T-cell (primary cell): ENCODE measurements at regions not wholly inside any gene's neighbourhood (a gene's known extent, or its start where the extent isn't known, plus 50 kb on each side); places are given as distances from the start of the nearest gene placed in this dataset.
A peak's percentile ranks its signal among the peaks of the same experiment; 100 is the strongest.

Experiments
- ATAC-seq, 4 experiments: fragments of 200-7000 bp in 3 of 4; fragments of 150-1000 bp in 1 of 4; cut with Tn5 transposase; replicated peaks in 1 of 4; 1 replicate in 3 of 4; 2 replicates in 1 of 4; pipeline ENCODE4 v1.10.0; 2021; ENCODE audit warnings: moderate library complexity in 3 of 4, mild to moderate bottlenecking in 2 of 4, moderate number of reproducible peaks in 1 of 4
- CTCF ChIA-PET, 2 donors: fragments of 300-600 bp; sonication (Branson Sonifier 250); formaldehyde crosslinking; loops; one replicate each; lab custom pipeline; 2022; ENCODE audit warnings: antibody characterized with exemption in 2 of 2; lab: Charles Lee
- POLR2A ChIA-PET, 2 donors: fragments of 300-600 bp; sonication (Branson Sonifier 250); formaldehyde crosslinking; loops; one replicate each; lab custom pipeline; 2022; ENCODE audit warnings: antibody characterized with exemption in 2 of 2; lab: Charles Lee
- DNase-seq, 35 experiments: peaks; one replicate each; pipeline versions ENCODE4 v3.0.0 to v3.0.0-alpha.2; 2013 to 2023
- H3K27ac ChIP-seq: one replicate; pipeline ENCODE4 v1.5.1; 2013; ENCODE audit warnings: low read length
- H3K27me3 ChIP-seq, 2 experiments: replicated peaks in 1 of 2; 1 replicate in 1 of 2; 2 replicates in 1 of 2; pipeline versions ENCODE4 v1.6.1 to v1.7.0; 2013; ENCODE audit warnings: low read length in 1 of 2, mixed read lengths in 1 of 2; ENCODE audit not compliant: control insufficient read depth in 2 of 2, insufficient read depth in 2 of 2; ENCODE audit errors: extremely low read depth in 1 of 2
- H3K36me3 ChIP-seq, 2 donors: 1 replicate in 1 of 2; 2 replicates in 1 of 2; pipeline versions ENCODE4 v1.6.1 to v1.7.0; 2013; ENCODE audit warnings: low read length in 1 of 2; ENCODE audit not compliant: control insufficient read depth in 2 of 2, insufficient read depth in 1 of 2; ENCODE audit errors: extremely low read depth in 1 of 2
- H3K4me1 ChIP-seq, 2 experiments: 1 replicate in 1 of 2; 2 replicates in 1 of 2; pipeline versions ENCODE4 v1.6.1 to v1.7.0; 2013; ENCODE audit warnings: low read length in 2 of 2, mixed read lengths in 1 of 2; ENCODE audit not compliant: insufficient read depth in 2 of 2, control insufficient read depth in 1 of 2; ENCODE audit errors: extremely low read depth in 1 of 2
- H3K4me3 ChIP-seq, 2 donors: 1 replicate in 1 of 2; 2 replicates in 1 of 2; pipeline versions ENCODE4 v1.5.1 to v1.7.0; 2013; ENCODE audit warnings: mild to moderate bottlenecking in 2 of 2, low read length in 1 of 2, moderate library complexity in 1 of 2; ENCODE audit not compliant: control insufficient read depth in 1 of 2; ENCODE audit errors: extremely low read depth in 1 of 2
- H3K9me3 ChIP-seq: 2 replicates; pipeline ENCODE4 v1.7.0; 2013
- H3K27ac Mint-ChIP-seq, 2 donors: one replicate each; pipeline ENCODE4 v1.8.0; 2020 to 2021; ENCODE audit warnings: mild to moderate bottlenecking in 2 of 2, mixed read lengths in 2 of 2
- H3K27me3 Mint-ChIP-seq, 2 donors: one replicate each; pipeline ENCODE4 v1.8.0; 2021 to 2022; ENCODE audit warnings: mixed read lengths in 2 of 2
- H3K36me3 Mint-ChIP-seq: one replicate; pipeline ENCODE4 v1.8.0; 2021; ENCODE audit warnings: mixed read lengths
- H3K4me1 Mint-ChIP-seq, 3 donors: one replicate each; pipeline ENCODE4 v1.8.0; 2020 to 2022; ENCODE audit warnings: mixed read lengths in 3 of 3, mild to moderate bottlenecking in 1 of 3
- H3K4me3 Mint-ChIP-seq, 3 donors: one replicate each; pipeline ENCODE4 v1.8.0; 2020 to 2022; ENCODE audit warnings: mild to moderate bottlenecking in 3 of 3, mixed read lengths in 3 of 3, moderate library complexity in 3 of 3
- H3K9me3 Mint-ChIP-seq, 3 donors: one replicate each; pipeline ENCODE4 v1.8.0; 2020 to 2022; ENCODE audit warnings: mixed read lengths in 3 of 3
- WGBS: methylation state at CpG from one replicate; pipeline ENCODE4 v1.1.5; 2013; ENCODE audit warnings: missing lambda C conversion rate; ENCODE audit not compliant: insufficient coverage; 5-methylcytosine and 5-hydroxymethylcytosine counted together

DNA sequence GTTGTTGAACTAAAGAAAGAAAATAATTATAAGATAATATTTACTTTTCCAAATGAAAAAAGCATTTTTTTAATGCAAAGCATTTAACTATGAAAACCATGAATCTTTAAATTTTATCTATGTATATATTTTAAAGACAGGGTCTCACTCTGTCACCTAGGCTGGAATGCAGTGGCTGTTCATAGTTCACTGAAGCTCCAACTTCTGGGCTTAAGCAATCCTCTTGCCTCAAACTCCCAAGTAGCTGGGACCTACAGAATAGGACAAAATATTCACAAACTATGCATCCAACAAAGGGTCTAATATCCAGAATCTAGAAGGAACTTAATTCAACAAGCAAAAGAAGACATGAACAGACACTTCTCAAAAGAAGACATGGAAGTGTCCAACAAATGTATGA, 55.9 kb upstream of the ALB start:
- H3K4me3 ChIP-seq, result no peak overlapping the region
- Mint-ChIP-seq H3K4me3 (no peak overlapping the region), H3K9me3 (no peaks in the 10 kb centered on the region), H3K27me3 (peaks cover 6 to 8% of the 10 kb centered on the region in 2 donors), H3K27ac (no peak overlapping the region), H3K4me1 (no peaks in the 10 kb centered on the region), H3K36me3 (no peaks in the 10 kb centered on the region)
- DNase-seq, result no peak
- no peaks in the 10 kb centered on the region for H3K27me3 ChIP-seq
- POLR2A ChIA-PET, result no interaction called here
- no peaks in the 10 kb centered on the region for H3K4me1 ChIP-seq
- ATAC-seq, result no peak
- no peaks in the 10 kb centered on the region for H3K36me3 ChIP-seq
- H3K9me3 ChIP-seq, result no peaks in the 10 kb centered on the region
- CTCF ChIA-PET, result no interaction called here
- no peak overlapping the region for H3K27ac ChIP-seq

DNA sequence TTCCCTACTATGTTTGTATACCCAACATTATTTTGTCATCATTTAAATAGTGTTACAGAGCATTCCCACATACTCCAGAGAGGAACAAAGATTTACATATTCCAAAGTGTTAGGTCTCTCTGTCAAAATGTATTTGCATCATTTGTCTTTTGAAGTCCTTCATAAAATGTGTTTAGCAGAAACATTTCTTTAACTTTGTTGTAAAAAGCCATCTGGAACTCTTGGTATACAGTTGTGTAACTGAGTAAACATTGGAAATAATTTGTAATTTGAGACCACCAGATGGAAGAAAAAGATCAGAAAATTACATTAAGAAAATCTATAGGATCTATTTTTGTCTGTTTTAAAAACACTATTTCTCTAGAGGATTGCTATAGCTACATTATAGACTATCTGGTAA, 56.6 kb upstream of the ALB start:
- no peaks in the 10 kb centered on the region for H3K9me3 Mint-ChIP-seq
- peaks cover 6% of the 10 kb centered on the region in 2 donors for H3K27me3 Mint-ChIP-seq
- Histone ChIP-seq H3K4me1 (no peaks in the 10 kb centered on the region), H3K27ac (no peak overlapping the region), H3K9me3 (no peaks in the 10 kb centered on the region), H3K27me3 (no peaks in the 10 kb centered on the region), H3K4me3 (no peak overlapping the region), H3K36me3 (no peaks in the 10 kb centered on the region)
- DNase-seq, result no peak
- POLR2A ChIA-PET, result no interaction called here
- no peaks in the 10 kb centered on the region for H3K36me3 Mint-ChIP-seq
- no peaks in the 10 kb centered on the region for H3K4me1 Mint-ChIP-seq
- CTCF ChIA-PET, result no interaction called here
- no peak overlapping the region for H3K4me3 Mint-ChIP-seq
- no peak for ATAC-seq
- H3K27ac Mint-ChIP-seq, result no peak overlapping the region

DNA sequence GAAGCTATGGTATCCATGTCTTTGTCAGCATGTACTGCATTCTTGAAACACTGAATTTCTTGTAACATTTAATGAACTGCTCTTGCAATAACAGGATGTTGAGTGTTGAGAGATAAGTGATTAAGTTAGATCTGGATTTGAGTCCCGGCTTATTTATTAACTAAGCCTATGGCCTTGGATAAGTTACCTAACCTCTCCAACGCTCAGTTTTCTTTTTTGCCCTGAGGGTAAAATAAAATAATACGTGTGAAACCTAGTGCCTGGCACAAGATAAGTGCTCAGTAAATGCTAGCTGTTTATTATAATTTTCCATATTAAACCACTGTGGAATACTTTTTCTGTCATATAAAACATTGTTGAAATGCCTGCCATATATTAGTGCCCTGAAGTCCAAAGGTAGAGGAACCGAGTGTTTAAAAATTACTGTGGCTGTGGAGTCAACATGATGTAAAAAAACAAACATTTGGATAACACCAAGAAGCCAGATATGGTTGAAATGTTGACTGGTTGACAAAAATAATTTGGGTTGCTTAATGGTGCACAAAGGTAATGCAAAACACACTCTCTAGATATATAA, 58.6 kb upstream of the ALB start:
- Mint-ChIP-seq H3K36me3 (no peaks in the 10 kb centered on the region), H3K27me3 (peaks cover 6 to 8% of the 10 kb centered on the region in 2 donors), H3K4me3 (no peak overlapping the region), H3K4me1 (no peaks in the 10 kb centered on the region), H3K9me3 (no peaks in the 10 kb centered on the region), H3K27ac (no peak overlapping the region)
- ATAC-seq, result no peak
- H3K9me3 ChIP-seq, result no peaks in the 10 kb centered on the region
- DNase-seq, result no peak
- no peaks in the 10 kb centered on the region for H3K4me1 ChIP-seq
- H3K36me3 ChIP-seq, result no peaks in the 10 kb centered on the region
- 80% methylated on average over 1 of the region's 4 CpGs for WGBS
- no peak overlapping the region for H3K27ac ChIP-seq
- no peaks in the 10 kb centered on the region for H3K27me3 ChIP-seq
- H3K4me3 ChIP-seq, result no peak overlapping the region
- ChIA-PET POLR2A (no interaction called here), CTCF (no interaction called here)

GRCh38 chr4:73344106-73344505, 60.0 kb upstream of the ALB start:
- ChIA-PET POLR2A (no interaction called here), CTCF (no interaction called here)
- Mint-ChIP-seq H3K9me3 (no peaks in the 10 kb centered on the region), H3K4me1 (no peaks in the 10 kb centered on the region), H3K27me3 (peaks cover 8 to 12% of the 10 kb centered on the region in 2 donors), H3K27ac (no peak overlapping the region), H3K4me3 (no peak overlapping the region), H3K36me3 (no peaks in the 10 kb centered on the region)
- H3K4me1 ChIP-seq, result no peaks in the 10 kb centered on the region
- no peak overlapping the region for H3K27ac ChIP-seq
- H3K36me3 ChIP-seq, result no peaks in the 10 kb centered on the region
- DNase-seq (no peak), ATAC-seq (no peak)
- H3K4me3 ChIP-seq, result no peak overlapping the region
- H3K9me3 ChIP-seq, result no peaks in the 10 kb centered on the region
- no peaks in the 10 kb centered on the region for H3K27me3 ChIP-seq
- WGBS, result no CpG with 5 or more reads among the region's 1 CpG

DNA sequence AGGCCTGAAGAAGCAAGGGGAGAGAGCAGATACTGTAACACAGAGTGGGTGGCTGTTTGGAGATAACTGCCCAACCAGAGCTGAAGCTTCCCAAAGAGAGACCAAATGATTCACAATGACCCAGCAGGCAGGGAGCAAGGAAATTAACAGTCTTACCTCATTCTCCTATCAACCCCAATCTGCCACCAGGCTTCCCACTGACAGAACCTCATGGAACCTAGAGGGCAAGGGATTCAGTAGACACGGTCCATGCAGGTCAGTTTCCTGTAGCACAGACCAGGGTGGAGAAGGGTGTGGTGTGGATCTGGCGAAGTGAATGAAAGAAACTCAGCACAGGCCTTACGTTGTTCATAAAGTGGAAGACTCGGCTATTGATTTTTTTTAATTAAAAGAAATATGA, 60.7 kb upstream of the ALB start:
- Mint-ChIP-seq H3K27me3 (peaks cover 8 to 12% of the 10 kb centered on the region in 2 donors), H3K27ac (no peak overlapping the region), H3K4me1 (no peaks in the 10 kb centered on the region), H3K36me3 (no peaks in the 10 kb centered on the region), H3K9me3 (peaks cover 0 to 1% (median 0%) of the 10 kb centered on the region in 3 donors), H3K4me3 (no peak overlapping the region)
- H3K9me3 ChIP-seq, result no peaks in the 10 kb centered on the region
- no peak for ATAC-seq
- no peaks in the 10 kb centered on the region for H3K36me3 ChIP-seq
- H3K27ac ChIP-seq, result no peak overlapping the region
- H3K4me1 ChIP-seq, result no peaks in the 10 kb centered on the region
- ChIA-PET CTCF (no interaction called here), POLR2A (no interaction called here)
- H3K4me3 ChIP-seq, result no peak overlapping the region
- no peaks in the 10 kb centered on the region for H3K27me3 ChIP-seq
- no peak for DNase-seq
- WGBS, result no CpG with 5 or more reads among the region's 4 CpGs

DNA sequence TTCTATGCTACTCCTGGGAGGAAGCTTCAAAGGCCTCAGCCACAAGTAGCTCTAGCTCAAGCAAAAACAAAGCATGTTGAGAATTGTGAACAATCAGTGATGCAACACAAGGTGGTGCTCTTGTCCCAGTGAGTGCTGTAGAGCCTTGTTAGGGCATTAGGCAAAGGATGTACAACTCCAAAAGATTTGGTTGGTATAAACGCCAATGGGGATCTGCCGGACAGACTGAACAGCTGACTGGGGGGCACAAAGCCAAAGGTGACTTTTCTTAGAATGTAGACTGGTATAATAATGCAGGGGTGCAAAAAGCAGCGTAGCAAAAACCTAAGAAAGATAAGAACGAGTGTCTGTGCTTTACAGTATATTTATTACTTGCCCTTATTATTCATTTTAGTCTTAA, 62.6 kb upstream of the ALB start:
- no peak for ATAC-seq
- Histone ChIP-seq H3K36me3 (no peaks in the 10 kb centered on the region), H3K4me3 (no peak overlapping the region), H3K27me3 (no peaks in the 10 kb centered on the region), H3K27ac (no peak overlapping the region), H3K9me3 (no peaks in the 10 kb centered on the region), H3K4me1 (no peaks in the 10 kb centered on the region)
- 81% methylated on average over 2 of the region's 4 CpGs for WGBS
- Mint-ChIP-seq H3K36me3 (no peaks in the 10 kb centered on the region), H3K27me3 (peaks cover 5 to 12% of the 10 kb centered on the region in 2 donors), H3K27ac (no peak overlapping the region), H3K4me1 (no peaks in the 10 kb centered on the region), H3K9me3 (peaks cover 0 to 3% (median 0%) of the 10 kb centered on the region in 3 donors), H3K4me3 (no peak overlapping the region)
- DNase-seq, result peak in 1 of 35 experiments; percentile 2
- ChIA-PET CTCF (no interaction called here), POLR2A (no interaction called here)

GRCh38 chr4:73340917-73341316, 63.2 kb upstream of the ALB start:
- H3K36me3 ChIP-seq, result no peaks in the 10 kb centered on the region
- CTCF ChIA-PET, result no interaction called here
- Mint-ChIP-seq H3K4me1 (no peaks in the 10 kb centered on the region), H3K27me3 (peaks cover 4 to 12% of the 10 kb centered on the region in 2 donors), H3K36me3 (no peaks in the 10 kb centered on the region), H3K27ac (no peak overlapping the region), H3K9me3 (peaks cover 0 to 3% (median 0%) of the 10 kb centered on the region in 3 donors), H3K4me3 (no peak overlapping the region)
- POLR2A ChIA-PET, result no interaction called here
- no peak overlapping the region for H3K27ac ChIP-seq
- DNase-seq (no peak), ATAC-seq (no peak)
- no peak overlapping the region for H3K4me3 ChIP-seq
- H3K9me3 ChIP-seq, result no peaks in the 10 kb centered on the region
- H3K4me1 ChIP-seq, result no peaks in the 10 kb centered on the region
- H3K27me3 ChIP-seq, result no peaks in the 10 kb centered on the region
